NCI-H2107 (cell line): ENCODE measurements at regions not wholly inside any gene's neighbourhood (a gene's known extent, or its start where the extent isn't known, plus 50 kb on each side); places are given as distances from the start of the nearest gene placed in this dataset.

ENCODE experiments used
- DNase-seq: peaks from one replicate; lab custom pipeline; 2025; lab: John Stamatoyannopoulos, UW

DNA sequence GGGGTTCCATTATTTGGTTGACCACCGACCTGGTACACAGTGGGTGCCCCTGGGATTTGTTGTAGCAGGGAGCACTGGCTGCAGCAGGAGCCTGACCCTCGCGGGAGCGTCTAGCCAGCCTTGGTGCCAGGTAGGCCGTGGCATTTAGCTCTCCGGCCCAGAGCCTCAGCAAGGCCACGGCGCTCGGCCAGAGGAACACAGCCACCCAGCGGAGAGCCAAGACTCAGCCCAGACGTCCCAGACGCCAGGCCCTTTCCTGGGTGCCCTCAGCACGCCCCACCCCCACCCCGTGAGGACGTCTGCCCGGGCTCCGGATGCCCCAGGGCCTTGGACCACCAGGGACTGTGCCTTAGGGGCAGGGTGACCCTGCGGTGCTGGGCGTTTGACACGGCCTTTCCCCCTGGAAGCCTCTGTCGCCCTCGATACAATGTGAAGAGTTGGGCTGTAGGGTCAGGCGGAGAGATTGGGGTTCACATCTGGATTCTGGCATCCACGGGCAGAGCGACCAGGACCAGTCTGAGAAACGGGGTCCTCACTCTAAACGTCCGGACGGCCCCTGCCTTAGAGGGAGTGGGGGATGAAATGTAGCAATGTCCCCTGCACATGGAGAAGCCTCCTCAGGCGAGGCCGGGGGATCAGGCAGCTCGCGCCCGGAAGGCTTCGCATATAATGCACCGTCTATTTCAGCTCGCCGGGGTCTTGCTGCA is 99.2 kb upstream of the FGF3 start:
- DNase-seq, result no peak

DNA sequence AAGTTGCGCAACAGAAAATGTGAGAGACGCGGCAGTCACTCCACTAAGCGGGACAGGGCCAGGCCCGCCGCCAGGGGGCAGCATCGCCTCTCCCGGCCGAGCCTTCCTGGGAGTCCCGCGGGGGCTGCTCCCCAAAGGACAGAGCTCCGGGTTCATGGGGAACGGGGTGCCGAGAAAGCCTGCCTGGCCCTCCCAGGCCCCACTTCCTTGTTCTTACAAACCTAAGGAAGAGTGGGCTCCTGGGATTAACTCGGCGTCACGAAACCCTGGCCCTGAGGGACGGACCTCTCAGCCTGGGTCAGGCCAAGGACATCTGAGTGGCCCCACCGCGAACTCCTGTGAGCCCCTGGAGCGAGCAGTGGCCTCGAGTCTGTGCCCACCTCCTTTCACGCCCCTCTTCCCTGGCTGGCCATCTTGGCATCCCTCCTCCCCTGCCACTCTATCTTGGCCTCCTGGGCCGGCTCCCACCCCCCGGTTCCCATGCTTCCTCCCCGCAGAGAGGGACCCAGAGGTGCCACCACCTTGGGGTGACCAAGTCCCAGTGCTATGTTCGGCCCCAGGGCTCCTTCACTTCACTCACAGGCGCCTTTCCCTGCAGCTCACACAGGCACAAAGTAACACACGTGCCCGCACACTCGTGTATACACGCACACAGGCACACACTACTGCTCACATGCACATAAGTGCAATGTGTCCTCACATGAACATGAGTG is 99.9 kb upstream of the FGF3 start:
- DNase-seq, result no peak

DNA sequence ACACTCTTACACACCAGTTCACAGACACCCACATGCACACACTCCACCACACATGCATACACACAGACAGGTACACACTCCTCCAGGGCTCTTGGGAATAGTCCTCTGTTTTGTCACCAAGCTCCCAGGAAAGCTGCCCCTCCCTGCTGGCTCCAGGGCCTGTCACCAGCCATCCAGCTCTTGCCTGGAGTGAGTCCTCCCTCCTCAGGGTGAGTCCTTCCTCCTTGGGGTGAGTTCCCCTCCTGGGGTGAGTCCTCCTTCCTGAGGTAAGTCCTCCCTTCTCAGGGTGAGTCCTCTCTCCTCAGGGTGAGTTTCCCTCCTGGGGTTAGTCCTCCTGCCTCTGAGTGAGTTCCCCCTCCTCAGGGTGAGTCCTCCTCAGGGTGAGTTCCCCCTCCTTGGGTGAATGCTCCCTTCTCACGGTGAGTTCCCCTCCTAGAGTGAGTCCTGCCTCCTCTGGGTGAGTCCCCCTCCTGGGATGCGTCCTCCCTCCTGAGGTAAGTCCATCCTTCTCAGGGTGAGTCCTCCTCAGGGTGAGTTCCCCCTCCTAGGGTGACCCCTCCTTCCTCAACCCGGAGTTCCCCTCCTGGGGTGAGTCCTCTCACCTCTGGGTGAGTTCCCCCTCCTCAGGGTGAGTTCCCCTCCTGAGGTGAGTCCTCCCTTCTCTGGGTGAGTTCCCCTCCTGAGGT is 100.6 kb upstream of the FGF3 start:
- no peak for DNase-seq

DNA sequence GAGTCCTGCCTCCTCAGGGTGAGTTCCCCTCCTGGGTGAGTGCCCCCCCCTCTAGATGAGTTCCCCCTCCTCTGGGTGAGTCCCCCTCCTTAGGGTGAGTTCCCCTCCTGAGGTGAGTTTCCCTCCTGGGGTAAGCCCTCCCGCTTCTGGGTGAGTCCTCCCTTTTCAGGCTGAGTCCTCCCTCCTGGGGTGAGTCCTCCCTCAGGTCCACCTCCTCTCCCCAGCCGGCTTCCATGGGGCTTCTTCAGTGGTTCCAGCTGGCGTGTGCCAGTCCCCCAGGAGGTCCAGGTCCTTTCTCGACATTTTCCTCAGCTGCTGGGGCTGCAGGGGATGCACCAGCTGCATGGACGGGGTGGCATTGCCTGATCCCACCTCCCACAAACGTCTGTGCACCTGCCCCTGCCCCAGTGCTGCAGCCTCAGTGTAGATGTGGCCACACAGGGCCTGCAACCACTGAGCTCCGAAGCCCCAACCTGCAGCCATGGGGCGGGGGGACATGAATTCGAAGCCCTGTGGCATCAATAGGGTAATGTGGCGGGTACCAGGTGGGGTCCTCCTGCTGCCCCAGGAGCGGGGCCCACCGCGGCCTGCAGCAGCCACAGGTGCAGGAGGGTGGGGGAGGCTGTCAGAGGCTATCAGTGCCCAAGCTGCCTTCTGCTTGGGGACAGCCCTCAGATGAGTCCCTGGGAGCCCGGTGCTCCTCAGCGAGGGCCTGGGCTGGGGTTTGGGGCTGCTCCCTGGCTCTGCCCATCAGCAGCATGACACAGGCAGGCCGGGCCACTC is 101.3 kb upstream of the FGF3 start:
- no peak for DNase-seq

DNA sequence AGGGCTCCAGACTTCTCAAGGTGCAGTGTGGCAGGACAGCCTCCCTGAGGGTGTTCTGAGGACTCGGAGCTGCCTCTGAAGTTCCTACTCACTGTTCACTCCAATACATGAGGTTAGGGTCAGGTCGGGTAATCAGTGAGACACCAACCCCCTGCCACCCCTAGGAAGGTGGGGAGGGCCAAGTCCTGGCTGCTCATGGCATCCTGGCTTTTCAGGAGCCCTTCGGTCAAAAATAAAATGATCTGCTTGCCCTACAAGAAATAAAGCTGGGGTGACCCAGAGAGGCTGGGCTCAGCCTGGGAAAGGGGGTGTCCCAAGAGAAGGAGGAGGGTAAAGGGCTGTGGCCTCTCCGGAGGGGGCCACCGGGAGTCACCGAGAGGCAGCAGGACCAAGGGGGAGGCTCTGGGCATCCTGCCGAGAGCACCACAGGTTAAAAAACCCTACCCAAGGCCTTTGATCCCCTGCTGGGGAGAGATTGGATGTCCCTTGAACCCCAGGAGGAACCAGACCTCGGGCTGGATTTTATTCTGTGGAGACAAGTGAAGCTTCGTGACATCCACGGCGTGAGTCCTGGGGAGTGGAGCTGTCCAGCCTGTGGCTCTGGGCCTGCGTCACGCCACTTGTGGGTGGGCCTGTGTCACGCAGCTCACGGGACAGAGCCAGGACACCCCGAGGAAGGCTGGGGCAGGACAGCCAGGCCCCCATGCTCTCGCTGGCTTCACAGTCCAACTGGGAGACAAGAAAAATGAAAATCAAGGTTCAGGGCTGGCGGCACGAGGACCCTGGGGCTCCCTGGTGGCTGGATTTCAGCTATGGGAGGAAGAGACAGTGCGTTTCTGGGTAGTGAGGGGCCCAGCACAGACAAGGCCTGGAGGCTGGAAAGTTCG is 102.2 kb upstream of the FGF3 start:
- DNase-seq, result no peak

DNA sequence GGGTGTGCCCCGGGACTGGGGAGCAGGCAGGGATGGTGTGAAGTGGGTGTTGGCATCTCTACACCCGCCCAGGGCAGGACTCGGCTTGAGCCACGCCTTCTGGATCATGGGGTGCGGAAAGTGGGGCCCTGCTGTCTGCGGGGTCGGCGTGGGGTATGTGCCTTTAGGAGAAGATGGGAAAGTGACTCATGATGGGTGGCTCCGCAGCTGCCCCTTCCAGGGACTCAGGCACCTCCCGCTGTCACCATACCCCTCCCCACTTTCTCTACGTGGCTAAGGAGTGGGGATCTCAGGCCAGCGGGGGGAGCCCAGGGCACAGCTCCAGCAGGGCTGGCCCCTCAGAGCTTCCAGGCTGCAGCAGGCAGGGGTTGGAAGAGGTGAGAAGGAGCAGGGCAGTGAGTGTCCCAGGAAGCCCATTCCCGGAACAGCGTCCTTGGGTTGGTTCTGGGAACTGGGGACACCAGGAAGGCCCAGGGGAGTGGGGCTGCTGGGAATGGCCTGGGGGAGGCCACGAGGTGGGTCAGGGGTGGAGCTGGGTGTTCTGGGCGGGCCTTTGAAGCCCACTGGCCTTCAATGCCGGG is 102.9 kb upstream of the FGF3 start:
- no peak for DNase-seq

DNA sequence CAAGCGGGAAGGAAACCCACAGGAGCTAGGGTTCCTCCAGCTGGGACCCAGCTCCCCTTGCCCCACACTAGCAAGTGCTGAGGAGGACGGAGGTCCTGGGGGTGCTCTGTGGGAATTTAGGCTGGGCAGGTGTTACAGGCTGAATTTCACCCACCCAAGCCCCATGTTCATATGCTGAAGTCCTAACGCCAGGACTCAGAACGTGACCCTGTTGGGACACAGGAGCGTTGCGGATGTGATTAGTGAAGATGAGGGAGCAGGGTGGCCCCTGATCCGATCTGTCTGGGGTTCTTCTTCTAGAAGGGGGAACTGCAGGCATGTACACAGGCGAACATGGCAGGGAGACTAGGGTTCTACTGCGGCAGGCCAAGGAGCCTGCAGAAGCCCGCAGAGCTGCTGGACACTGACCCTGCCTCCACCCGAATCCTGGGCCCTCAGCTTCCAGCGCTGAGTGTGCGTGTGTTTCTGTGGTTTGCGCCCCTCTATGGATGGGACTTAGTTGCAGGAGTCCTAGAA is 103.4 kb upstream of the FGF3 start:
- DNase-seq, result no peak

DNA sequence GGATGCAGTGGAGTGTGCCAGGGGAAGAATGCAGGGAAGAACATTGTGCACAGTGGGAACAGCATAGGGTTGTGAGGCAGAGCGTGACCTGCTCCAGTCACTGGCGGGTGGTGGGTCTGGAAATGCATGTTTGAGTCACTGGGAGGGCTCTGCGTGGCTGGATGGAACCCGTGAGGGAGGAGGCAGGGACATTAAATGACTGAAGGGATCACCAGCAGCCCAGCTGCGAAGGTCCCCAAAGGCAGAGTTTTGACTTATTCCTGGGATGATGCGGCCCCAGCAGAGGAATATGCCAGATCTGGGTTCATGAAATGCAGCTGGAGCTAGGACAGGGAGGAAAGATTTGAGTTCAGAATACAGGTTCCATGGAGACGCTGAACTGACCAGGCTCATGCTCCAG is 104.0 kb upstream of the FGF3 start:
- DNase-seq, result no peak

DNA sequence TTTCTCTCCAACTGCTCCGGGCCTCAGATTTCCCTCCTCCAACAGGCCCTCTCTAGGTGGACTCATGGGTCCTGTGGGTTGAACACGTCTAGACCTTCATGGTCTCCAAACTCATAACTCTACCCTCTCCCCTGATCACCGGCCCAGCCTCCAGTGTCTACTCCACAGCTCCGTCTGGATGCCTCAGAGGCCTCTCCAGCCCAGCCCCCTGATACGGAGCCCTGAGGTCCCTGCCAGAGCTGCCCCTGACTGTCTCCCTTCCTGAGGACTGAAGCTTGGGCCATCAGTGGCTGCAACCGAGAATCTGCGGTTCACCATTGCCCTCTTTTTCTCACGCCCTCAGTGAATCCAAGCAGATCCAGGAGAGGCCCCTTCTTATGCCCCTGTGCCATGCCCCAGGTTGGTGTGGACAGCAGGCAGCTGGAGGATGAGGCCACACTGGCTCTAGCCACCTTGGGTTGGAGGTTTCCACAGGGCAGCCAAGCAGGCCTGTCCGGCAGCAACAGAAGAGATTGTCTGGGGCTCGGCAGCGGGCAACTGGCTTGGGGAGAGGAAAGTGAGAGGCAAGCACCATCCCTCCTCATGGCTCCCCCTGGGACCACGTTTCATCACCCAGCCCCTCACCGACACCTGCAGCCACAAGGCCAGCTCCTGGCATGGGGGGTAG is 104.6 kb upstream of the FGF3 start:
- DNase-seq, result no peak

DNA sequence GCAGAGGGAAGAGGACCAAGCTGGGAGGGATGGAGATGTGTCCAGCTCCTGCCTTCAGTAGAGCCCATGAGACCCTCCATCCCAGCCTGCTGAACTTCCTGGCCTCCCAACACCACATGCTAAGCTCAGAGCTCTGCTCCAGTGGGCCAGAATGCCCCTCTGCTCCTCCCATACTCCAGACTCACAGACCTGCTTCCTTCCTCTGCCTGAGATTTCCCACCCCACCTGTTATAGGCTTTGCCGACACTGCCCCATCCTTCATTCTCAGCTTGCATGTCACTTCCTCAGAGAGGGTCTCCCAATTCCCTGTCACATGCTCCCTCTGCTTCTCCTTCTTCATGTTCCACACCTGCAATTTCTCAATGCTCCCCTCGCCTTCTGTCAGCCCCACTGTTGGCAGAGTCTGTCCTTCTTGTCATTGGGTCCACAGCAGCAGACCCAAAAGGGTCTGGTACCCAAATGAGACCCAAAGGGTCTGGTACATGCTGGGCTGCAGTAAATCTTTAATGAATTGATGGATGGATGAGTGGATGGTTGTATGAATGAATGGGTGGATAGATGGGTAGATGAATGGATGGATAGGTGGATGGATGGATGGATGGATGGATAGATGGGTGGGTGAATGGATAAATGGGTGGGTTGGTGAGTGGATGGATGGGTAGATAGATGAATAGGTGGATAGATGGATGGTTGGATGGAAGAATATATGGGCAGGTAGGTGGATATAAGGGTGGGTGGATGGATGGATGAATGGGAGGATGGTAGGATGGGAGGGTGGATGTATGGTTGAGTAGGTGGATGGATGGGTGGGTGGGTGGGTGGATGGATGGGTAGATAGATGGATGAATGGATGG is 105.3 kb upstream of the FGF3 start:
- DNase-seq, result no peak

DNA sequence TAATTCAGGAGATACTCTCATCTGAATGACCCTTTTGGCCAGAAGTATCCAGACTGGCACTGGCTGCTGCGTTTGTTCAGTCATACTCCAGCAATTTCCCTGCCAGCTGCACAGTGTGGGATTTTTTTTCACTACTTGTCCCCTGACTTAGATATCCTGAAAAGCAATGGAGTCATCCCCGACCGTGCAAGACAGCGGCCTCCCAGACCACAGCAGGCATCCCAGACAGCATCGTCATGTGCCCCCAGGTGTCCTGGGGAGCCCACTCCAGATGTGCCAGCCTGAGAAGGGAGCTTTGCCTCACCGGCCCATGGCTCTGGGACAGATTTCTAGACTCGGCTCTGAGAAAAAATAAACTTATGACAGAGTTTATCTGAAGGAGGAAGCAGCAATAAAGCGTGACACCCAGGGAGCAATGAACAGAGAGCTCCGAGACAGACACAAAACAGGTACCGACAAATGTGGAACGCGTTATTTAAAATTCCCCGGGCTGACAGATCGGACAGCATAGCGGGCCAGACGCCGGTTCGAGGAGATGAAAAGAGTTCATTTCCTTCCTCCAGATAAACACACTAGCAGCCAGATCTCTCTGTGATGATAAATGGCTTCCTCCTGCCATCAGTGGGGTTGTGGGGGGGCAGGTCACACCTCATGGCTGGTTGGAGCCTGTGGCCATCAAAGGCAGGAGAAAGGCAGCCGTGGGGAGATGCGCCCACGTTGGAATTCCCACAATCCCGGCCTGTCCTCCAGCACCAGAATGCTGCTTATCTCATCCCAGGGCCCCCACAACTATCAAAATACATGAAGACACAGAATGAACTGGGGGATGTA is 106.4 kb upstream of the FGF3 start:
- no peak for DNase-seq

DNA sequence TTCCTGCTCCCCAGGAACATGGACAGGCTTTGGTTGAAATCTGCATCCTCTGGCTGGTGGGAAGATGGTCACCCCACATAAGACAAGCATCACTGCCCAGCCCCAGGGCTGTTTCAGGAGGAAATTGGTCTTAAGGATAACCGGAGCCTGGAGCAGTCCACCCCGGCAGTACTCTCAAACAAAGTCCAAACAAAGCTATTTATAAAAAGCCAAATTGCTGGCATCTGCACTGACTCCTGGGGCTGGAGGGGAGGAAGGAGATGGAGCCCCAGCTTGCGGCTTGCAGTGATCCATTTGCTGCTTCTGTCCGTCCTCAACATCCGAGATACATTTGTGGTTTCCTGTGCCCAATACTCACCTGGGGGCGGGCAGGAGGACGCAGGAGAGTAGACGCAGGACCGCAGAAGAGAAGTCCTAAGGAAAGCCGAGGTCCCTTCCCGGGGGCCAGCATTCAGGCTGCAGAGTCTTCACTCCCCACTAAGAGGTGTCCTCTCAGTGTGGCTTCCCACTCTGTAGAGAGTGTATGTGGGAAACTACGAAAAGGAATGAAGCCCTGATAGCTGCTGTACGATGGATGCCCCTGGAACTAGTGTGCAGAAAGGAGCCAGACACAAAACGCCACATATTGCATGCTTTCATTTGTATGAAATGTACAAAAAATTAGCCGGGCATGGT is 107.3 kb upstream of the FGF3 start:
- no peak for DNase-seq

DNA sequence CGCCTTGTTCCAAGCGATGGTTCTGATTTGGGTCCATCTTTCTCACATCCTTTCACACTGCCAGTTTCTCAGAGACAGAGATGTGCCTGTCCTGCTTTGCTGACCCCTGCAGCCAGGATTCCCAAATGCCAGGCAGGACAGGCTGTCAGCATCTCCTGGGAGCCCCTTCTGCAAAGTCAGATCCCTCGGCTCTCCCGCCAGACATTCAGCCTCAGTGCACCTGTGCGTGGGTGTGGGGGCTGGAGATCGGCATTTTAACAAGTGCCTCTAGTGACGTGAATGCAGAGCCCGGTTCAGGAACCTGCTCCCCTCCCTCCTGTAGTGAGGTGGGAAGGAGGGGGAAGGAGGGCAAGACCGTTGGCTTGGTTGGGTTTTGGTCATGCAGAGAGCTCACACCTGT is 108.9 kb upstream of the FGF3 start:
- no peak for DNase-seq

DNA sequence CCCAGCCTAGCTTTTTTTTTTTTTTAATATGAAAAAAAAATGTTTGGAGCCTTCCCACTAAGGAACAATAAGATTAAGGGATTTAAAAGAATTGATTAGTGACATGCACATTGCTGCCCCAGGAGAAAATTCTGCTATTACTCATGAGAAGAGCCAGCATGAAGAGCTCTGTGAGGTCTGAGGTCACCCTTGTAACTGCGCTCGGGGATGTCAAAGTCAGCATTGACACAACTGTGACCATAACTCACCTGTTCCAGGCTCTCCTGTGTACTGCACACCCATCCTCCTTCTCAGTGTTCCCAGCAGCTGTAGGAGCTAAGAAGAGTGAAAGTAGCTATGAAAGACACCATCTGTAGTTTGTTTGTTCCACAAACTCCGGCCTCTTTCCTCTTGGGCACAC is 109.8 kb upstream of the FGF3 start:
- no peak for DNase-seq

DNA sequence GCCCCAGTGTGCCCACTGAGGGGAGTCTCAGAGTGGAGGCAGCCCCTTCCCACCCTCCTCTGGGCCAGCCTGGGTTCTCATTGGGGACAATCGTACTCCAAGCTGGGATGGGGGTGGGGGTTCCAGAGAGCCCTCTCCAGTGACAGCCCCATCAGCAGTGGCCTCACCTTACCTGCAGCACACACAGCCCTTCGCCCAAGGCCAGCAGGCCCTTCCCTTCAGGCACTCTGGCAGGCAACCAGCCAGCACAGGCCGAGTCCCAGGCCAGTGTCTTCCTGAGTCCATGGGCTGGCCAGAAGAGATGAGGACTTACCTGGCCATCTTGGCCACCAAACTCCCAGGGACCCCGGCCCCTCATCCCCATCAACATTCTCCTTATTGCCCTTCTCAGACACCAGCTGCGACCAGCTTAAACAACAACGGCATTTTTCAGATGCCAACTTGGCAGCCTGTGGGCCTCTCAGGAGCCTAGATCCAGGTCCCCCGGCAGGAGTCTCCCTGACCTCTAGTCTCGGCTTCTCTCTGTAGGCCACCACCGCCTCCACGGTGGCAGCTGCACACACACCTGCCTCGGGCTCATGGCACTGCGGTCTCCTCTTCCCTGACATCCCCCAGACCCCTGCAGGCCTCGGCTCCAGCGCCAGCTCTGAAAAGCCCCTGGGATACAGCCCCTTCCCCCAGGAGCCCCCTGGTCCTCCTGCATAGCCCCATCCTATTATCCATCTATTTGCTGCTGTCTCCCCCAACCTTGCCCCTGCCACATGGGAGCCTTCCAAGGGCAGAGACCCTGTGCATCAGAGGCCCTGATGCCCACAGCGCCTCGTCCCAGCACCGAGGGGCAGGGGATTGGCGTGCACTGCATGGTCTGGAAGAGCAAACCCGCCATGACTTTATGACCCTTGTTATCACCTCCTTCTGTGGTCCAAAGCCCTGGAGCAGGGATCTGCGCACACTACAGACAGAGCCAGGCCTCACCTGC is 111.2 kb upstream of the FGF3 start:
- no peak for DNase-seq

DNA sequence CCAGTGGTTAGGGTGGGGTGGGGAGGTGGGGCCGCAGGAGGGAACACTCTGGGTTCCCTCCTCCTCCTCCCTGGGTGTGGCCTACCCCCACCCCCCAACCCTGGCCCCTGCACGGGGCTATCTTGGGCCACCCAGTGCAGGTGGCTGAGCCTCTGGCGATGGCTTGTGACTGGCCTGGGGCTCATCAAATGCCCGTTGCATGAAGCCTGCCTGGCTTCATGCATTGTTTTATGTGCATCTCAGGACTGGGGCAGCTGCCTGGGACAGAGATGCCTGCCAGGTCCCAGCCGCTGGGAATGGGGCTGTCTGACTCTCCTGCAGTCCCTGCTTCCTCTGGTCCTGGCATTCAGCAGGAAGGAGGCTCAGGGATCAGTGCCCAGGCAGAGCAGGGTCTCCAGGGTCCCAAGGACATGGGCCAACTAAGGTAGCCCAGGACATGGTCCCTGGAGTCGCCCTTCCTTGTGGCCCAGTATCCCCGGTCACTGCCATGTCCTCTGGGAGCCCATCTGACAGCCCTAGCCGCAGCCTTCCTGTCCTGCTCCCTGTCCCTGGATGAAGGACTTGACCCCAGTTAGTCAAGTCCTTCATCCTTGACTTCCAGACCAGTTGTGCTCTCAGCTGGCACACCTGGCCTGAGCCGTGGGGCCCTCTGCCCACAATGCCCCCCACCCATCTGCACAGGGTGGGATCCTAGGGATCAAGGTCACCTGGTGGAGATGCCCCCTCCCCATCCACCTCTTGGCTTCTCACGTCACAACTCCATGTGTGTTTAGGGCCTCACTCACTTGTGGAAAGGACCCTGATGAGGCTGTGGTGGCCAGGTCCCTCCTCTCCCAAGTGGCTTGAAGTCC is 112.1 kb upstream of the FGF3 start:
- DNase-seq, result no peak
